ENCODE measurements at regions not wholly inside any gene's neighbourhood (a gene's known extent, or its start where the extent isn't known, plus 50 kb on each side); places are given as distances from the start of the nearest gene placed in this dataset.

- no peak for TF ChIP-seq CTCF (conservative IDR thresholded peaks at IDR 0.05; ENCODE audit: low read depth)
- no peak overlapping the region for H3K27ac ChIP-seq
- ChIA-PET POLR2A (ENCODE audit: low non-redundant PET) (no interaction called here), CTCF (no interaction called here)
- no peak for DNase-seq (ENCODE audit: low spot score)
Measured at GRCh38 chrX:13933352-13933751, 96.3 kb downstream of the GEMIN8 start.

GRCh38 chrX:13932416-13932815 is 97.3 kb downstream of the GEMIN8 start:
- no peak overlapping the region for H3K27ac ChIP-seq
- ChIA-PET POLR2A (ENCODE audit: low non-redundant PET) (no interaction called here), CTCF (no interaction called here)
- TF ChIP-seq CTCF (conservative IDR thresholded peaks at IDR 0.05; ENCODE audit: low read depth) = no peak
- DNase-seq (ENCODE audit: low spot score) = no peak

GRCh38 chrX:13927175-13927574 is 102.5 kb downstream of the GEMIN8 start:
- no peak for DNase-seq (ENCODE audit: low spot score)
- CTCF ChIA-PET = interaction anchor here (0.7 kb wide), 1 partner anchor 147 kb away, joined by 4 read pairs; no protein-coding TSS in a partner anchor
- POLR2A ChIA-PET (ENCODE audit: low non-redundant PET) = no interaction called here
- H3K27ac ChIP-seq = no peak overlapping the region
- no peak for TF ChIP-seq CTCF (conservative IDR thresholded peaks at IDR 0.05; ENCODE audit: low read depth)

GRCh38 chrX:13923845-13924244 is 105.8 kb downstream of the GEMIN8 start:
- peak; percentile 26 for DNase-seq (ENCODE audit: low spot score)
- no peak for TF ChIP-seq CTCF (conservative IDR thresholded peaks at IDR 0.05; ENCODE audit: low read depth)
- CTCF ChIA-PET = interaction anchor here (0.6 kb wide), 1 partner anchor 166 kb away, joined by 3 read pairs; no protein-coding TSS in a partner anchor

GRCh38 chrX:13923289-13923688 is 106.4 kb upstream of the GPM6B start:
- DNase-seq (ENCODE audit: low spot score) = no peak
- ChIA-PET POLR2A (ENCODE audit: low non-redundant PET) (no interaction called here), CTCF (interaction anchor here (0.6 kb wide), 1 partner anchor 166 kb away, joined by 3 read pairs; no protein-coding TSS in a partner anchor)
- H3K27ac ChIP-seq = no peak overlapping the region
- no peak for TF ChIP-seq CTCF (conservative IDR thresholded peaks at IDR 0.05; ENCODE audit: low read depth)

More at GRCh38 chrX:13923845-13924244, 105.8 kb downstream of the GEMIN8 start:
- POLR2A ChIA-PET (ENCODE audit: low non-redundant PET) = no interaction called here
- no peak overlapping the region for H3K27ac ChIP-seq

- CTCF ChIA-PET = no interaction called here
- DNase-seq (ENCODE audit: low spot score) = no peak
Measured at GRCh38 chrX:13917507-13917906, 100.6 kb upstream of the GPM6B start.

More at GRCh38 chrX:13917507-13917906, 100.6 kb upstream of the GPM6B start:
- POLR2A ChIA-PET (ENCODE audit: low non-redundant PET) = no interaction called here
- TF ChIP-seq CTCF (conservative IDR thresholded peaks at IDR 0.05; ENCODE audit: low read depth) = no peak
- H3K27ac ChIP-seq = no peak overlapping the region

All from RWPE1 (cell line).